Mononuclear cell (primary cell): ENCODE measurements at regions not wholly inside any gene's neighbourhood (a gene's known extent, or its start where the extent isn't known, plus 50 kb on each side); places are given as distances from the start of the nearest gene placed in this dataset.

Experiments used
- H3K27me3 ChIP-seq: 2 replicates; pipeline ENCODE4 v1.6.0; 2011; ENCODE audit warnings: low read length, control low read depth; ENCODE audit not compliant: insufficient read depth
- H3K4me1 ChIP-seq: 2 replicates; pipeline ENCODE4 v1.5.1; 2011; ENCODE audit warnings: mild to moderate bottlenecking, low read length, control low read depth; ENCODE audit not compliant: insufficient read depth
- H3K4me3 ChIP-seq: 2 replicates; pipeline ENCODE4 v1.5.1; 2011; ENCODE audit warnings: mild to moderate bottlenecking, low read length, moderate library complexity
- H3K9me3 ChIP-seq: 2 replicates; pipeline ENCODE4 v1.5.1; 2011; ENCODE audit warnings: low read depth, mild to moderate bottlenecking, control low read depth, low read length

DNA sequence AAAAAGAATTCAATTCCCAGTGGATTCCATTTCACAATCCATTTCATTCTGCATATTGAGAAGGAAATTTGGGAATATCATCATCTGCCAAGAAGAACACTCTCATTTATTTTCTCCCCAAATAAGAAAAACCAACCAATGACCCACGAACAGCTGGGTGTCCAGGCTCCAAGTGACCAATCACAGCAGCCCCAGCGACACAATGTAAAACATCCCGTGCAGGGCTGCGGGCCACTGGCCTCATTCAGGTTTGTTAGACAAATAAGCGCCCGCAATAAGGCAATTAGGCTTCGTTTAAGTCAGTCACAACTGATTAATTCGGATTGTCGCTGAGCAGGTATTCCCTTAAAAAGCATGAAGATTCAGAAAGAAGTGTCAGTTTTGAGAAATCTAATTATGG lies 378.6 kb downstream of the EIPR1 start:
- Histone ChIP-seq H3K27me3 (no peaks in the 10 kb centered on the region), H3K9me3 (no peaks in the 10 kb centered on the region), H3K4me3 (no peak overlapping the region), H3K4me1 (peaks cover 3% of the 10 kb centered on the region)

DNA sequence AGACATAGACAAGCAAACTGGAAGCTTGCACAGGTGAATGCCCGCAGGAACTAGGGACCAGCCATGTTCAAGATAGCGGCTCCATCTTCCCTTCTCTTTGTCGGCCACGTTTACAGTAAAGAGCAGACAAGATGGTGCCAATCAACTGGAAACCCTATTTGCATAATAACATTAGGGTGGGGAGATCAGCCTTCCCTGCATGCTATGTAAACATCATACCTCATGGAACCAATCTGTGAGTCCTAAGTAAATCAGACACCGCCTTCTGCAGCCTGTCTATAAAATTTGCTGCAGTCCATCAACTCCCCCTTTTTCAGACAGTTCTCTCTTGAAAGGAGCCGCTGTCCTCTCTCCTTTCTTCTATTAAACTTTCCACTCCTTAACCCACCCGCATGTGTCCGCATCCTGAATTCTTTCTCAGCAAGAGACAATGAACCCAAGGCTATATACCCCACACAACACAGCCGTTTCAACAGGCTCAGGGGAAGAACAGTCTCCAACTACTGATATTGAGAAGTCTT lies 384.4 kb downstream of the EIPR1 start:
- Histone ChIP-seq H3K9me3 (peaks cover 3% of the 10 kb centered on the region), H3K27me3 (no peaks in the 10 kb centered on the region), H3K4me1 (no peaks in the 10 kb centered on the region)

DNA sequence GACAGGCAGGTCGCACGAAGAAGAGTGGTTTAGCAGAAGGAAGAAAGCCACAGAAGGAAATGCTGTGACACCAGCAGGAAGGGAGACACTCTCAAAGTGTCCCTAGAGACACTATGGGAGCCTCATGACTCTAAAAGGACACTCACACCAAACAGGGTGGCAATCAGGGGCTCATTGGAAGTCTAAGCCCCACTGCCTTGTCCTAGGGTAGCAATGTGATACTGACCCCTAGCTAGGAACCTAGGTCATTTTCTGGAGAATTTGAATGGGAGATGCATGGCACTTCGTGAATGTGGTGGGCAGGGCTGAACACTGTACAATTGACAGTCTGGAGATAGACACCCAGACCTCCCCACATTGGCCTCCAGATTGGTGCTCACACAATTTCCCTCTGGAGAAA lies 385.0 kb downstream of the EIPR1 start:
- Histone ChIP-seq H3K4me3 (no peak overlapping the region), H3K9me3 (peaks cover 6% of the 10 kb centered on the region), H3K4me1 (no peaks in the 10 kb centered on the region), H3K27me3 (no peaks in the 10 kb centered on the region)

More for the DNA sequence above, 384.4 kb downstream of the EIPR1 start:
- no peak overlapping the region for H3K4me3 ChIP-seq

DNA sequence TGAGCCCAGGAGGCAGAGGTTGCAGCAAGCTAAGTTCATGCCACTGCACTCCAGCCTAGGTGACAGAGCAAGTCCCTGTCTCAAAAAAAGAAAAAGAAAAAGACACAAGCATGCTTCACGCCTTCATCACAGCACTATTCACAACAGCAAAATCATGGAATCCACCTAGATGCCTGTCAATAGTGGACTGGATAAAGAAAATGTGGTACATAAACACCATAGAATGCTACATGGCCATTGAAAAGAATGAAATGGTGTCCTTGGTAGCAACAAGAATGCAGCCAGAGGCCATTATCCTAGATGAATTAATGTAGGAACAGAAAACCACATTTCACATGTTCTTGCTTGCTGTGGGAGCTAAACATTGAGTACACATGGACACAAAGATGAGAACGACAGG lies 392.6 kb downstream of the EIPR1 start:
- Histone ChIP-seq H3K9me3 (peaks cover 6% of the 10 kb centered on the region), H3K4me3 (no peak overlapping the region), H3K4me1 (no peaks in the 10 kb centered on the region), H3K27me3 (no peaks in the 10 kb centered on the region)

DNA sequence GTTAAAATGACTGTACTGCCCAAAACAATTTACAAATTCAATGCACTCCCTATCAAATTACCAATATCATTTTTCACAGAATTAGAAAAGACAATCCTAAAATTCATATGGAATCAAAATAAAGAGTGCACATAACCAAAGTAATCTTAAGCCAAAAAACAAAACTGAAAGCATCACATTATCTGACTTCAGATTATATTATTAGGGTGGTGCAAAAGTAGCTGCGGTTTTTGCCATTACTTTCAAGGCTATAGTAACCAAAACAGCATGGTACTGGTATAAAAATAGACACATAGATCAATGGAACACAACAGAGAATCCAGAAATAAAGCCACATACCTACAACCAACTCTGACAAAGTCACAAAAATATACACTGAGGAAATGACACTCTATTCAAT lies 396.6 kb downstream of the EIPR1 start:
- no peak overlapping the region for H3K4me3 ChIP-seq

DNA sequence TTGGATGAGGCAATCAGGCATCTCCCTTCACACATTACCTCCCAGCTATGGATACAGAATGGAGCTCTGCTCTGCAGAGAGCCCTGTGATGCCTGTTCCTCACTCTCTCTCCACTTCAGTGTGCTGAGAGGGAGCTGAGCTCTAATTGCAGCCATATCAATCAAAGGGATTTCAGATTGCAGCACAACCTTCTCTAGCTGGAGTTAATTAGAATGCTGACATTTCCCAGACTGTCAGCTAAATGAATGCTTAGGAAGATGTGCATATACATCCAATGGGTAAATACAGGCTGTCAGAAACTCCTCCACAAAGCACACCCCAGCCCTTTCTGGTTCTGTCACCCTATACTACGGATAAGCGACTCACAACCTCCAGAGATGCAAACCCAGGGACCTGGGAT lies 402.6 kb downstream of the EIPR1 start:
- Histone ChIP-seq H3K4me3 (no peak overlapping the region), H3K27me3 (no peaks in the 10 kb centered on the region), H3K4me1 (no peaks in the 10 kb centered on the region), H3K9me3 (no peaks in the 10 kb centered on the region)

More for the DNA sequence above, 396.6 kb downstream of the EIPR1 start:
- no peaks in the 10 kb centered on the region for H3K9me3 ChIP-seq
- no peaks in the 10 kb centered on the region for H3K4me1 ChIP-seq
- no peaks in the 10 kb centered on the region for H3K27me3 ChIP-seq

DNA sequence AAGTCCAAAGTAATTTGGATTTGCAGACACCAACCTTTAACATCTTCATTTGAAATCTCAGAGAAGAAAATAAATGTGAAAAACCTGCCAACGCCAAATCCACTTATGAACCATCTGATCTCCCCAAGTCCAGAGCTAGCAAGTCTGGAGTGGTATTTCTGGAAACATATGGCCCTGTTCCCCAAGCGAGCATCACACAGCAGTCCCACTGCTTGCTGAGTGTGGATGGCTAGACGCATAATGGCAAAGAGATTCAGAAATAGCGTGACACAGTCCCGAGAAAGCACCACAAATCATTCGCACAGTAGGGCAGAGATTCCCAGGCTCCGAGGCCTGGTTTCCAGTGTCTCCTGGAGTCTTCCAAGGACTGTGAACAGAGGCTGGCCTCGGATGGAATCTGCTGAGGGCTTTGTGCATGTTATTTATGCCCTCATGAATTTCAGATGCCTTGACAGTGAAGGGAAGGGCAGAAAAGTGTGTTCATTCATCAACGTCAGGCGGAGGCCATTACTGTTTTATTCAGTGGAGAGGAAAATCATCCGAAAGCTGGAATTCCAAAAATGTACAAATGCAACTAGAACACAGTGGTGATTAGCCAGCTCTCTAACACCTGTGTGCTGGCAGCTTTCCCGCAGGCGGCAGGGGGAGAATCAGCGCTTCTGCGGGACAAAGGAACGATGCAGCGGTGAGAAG lies 417.0 kb downstream of the EIPR1 start:
- Histone ChIP-seq H3K4me1 (no peaks in the 10 kb centered on the region), H3K27me3 (no peaks in the 10 kb centered on the region), H3K4me3 (no peak overlapping the region), H3K9me3 (no peaks in the 10 kb centered on the region)

DNA sequence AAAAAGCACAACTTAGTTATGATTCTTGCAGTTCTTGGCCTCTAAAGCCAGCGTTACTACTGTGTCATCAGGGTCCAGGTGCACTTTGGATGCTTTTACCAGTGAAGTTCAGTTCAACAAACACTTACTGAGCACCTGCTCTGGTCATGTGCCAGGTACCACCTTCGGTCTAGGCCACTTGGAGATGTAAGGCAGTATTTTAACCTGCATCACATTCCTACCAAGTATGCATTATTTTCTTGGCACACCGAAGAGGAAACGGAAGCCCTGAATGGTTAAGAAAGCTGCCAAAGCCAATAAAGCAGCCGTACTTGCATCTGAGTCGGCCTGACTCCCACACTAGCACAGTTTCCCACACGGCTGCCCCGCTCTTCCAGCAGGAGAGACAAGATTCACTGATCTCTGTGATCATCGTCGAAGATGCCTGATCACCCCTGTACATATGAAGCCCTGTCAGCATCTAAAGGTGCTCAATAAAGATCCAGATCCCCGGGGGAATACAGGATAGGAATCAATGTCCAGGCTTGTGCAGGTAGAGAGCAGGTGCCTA lies 427.1 kb downstream of the EIPR1 start:
- no peak overlapping the region for H3K4me3 ChIP-seq
- no peaks in the 10 kb centered on the region for H3K27me3 ChIP-seq
- H3K9me3 ChIP-seq: no peaks in the 10 kb centered on the region
- H3K4me1 ChIP-seq: no peaks in the 10 kb centered on the region

DNA sequence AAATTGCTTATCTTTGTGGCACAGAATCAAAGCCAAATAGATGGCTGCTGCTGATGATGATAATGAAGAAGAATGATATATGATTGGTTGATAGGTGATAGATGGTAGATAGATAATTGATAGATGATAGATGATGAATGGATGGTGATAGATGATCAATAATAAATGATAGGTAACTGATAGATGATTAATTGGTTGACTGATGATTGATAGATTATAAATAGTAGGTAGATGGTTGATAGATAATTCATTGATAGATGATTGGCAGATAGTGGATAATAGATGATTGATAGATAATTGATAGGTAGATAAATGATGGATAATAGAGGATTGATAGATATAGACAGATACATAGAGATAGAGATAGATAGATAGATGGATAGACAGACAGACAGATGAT lies 430.2 kb downstream of the EIPR1 start:
- Histone ChIP-seq H3K4me1 (no peaks in the 10 kb centered on the region), H3K27me3 (no peaks in the 10 kb centered on the region), H3K9me3 (no peaks in the 10 kb centered on the region), H3K4me3 (no peak overlapping the region)

DNA sequence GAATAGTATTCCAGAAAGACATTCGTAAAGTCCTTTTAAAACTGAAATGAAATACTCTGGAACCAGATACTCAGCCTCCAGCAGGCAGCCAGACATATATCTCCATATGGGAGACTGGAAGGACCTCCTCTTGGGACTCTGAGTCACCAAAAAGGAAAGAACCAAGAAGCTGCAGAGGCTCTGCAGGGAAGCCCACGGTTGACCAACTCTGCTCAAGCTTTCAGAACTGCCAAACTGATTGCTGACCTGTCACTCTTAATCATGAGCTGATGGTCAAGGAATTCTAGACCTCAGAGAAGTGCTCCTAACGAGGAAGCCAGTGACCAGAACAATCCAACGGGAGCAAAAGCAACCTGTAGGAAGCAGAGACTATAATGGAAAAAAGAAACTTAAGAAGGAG lies 434.7 kb downstream of the EIPR1 start:
- Histone ChIP-seq H3K4me3 (no peak overlapping the region), H3K4me1 (no peaks in the 10 kb centered on the region), H3K27me3 (no peaks in the 10 kb centered on the region), H3K9me3 (no peaks in the 10 kb centered on the region)

DNA sequence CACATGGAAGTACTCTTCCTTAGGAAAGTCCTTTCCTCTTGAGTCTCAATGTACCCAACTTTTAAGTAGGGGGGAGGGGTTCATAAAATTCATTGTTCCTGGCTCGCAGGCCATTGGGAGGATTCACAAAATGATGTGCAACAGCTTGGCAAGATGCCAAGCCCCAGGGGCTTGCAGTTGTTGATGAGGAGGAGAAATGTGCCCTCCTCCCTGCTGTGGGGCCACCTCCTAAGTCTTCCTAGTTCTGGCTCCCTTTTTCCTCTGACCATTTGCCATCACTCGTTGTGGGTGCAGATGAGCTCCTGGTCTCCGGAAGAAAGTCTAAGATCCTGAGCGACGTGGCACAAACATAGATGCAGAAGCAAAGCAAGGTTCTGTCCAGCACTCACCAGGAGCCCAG lies 435.4 kb downstream of the EIPR1 start:
- no peak overlapping the region for H3K4me3 ChIP-seq
- H3K27me3 ChIP-seq: no peaks in the 10 kb centered on the region
- no peaks in the 10 kb centered on the region for H3K4me1 ChIP-seq
- H3K9me3 ChIP-seq: no peaks in the 10 kb centered on the region

DNA sequence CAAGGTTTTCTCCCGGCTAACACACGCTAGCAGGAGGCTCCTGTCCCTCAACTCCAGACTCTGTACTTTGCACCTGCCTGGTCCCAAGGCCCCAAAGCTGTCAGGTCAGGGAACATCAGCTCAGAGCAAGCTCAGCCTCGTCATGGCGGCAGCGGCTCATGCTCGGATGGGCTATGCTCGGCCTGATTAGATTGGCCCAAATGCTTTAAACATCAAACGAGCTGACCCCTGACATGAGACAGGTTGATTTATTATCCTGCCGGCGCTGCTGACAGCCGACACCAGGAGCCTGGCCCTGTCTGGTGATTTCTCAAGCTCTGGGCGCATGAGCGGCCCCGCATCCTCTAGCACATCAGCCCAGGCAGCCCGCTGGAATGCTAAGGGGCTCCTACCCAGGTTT lies 436.4 kb downstream of the EIPR1 start:
- Histone ChIP-seq H3K9me3 (no peaks in the 10 kb centered on the region), H3K4me1 (no peaks in the 10 kb centered on the region), H3K27me3 (no peaks in the 10 kb centered on the region), H3K4me3 (no peak overlapping the region)

DNA sequence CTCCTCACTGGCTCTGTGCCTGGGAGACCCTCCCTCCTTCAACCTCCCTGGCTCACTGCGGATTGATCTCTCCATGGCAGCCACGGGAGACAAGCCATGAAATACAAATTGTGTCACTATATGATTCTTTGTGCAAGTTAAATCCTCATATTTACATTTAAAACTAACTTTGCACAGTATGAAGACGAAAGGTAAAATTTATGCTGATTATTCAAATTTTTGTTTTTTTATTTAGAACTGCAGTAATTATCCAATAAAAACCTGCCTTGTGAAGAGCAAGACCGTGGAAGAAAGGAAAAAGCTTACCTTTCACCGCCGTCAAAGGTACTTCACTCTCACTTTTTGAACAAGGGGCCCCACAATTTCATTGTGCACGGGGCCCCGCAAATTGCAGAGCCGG lies 436.9 kb downstream of the EIPR1 start:
- Histone ChIP-seq H3K27me3 (no peaks in the 10 kb centered on the region), H3K4me1 (no peaks in the 10 kb centered on the region), H3K4me3 (no peak overlapping the region), H3K9me3 (no peaks in the 10 kb centered on the region)

DNA sequence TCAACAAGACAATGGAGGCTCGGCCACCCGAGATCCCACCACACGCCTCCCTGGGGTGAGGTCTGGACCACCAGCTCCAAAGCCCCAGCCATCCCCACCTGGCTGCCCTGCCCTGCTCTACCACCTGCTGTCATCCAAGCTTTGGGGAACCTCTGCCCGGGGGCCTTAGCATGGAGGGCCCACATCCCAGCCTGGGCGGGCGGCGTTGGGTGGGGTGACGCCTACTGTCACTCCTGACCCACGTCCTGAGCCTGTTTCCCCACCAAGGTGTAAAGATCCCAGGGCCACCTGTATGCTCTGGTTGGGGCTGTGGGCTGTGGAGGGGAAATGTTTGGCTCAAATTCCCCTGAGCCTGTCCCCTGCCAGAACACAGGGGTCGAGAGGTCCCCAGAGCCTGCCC lies 437.6 kb downstream of the EIPR1 start:
- H3K4me1 ChIP-seq: no peaks in the 10 kb centered on the region
- no peaks in the 10 kb centered on the region for H3K9me3 ChIP-seq
- no peaks in the 10 kb centered on the region for H3K27me3 ChIP-seq
- H3K4me3 ChIP-seq: no peak overlapping the region

DNA sequence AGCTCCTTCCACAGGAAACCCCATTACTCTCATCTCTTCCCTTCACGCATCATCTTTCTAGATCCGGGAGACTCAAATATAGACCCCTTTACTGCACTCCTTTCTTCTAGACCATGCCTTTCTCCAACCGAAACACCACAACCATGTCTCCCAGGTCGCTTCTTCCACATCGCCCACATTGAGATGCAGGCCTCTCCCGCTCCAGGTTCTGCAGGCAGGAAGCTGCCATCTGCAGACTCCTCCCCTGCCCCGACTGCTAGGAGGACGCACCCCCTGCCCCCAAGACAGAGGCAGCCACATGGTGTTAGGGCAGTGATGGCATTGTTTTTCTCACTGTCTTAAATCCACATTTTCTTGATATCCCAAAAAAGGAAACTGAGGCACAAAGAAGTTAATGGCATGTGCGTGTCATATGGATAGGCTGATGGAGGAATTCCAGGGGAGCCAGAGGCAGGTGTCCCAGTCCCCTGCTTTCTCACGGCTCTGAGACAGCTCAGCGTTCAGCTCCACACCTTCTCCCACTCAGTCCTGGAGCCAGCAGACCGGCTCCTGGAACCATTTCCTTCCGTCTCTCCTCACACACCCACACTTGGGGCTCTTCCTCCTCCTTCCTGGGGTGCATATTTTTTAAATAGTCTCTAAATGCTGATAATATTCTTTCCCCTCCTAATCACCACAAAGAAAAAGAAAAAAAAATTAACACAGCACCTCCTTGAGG lies 438.4 kb downstream of the EIPR1 start:
- Histone ChIP-seq H3K4me1 (no peaks in the 10 kb centered on the region), H3K4me3 (no peak overlapping the region), H3K27me3 (no peaks in the 10 kb centered on the region), H3K9me3 (no peaks in the 10 kb centered on the region)
